K562 (cell line): ENCODE measurements at regions not wholly inside any gene's neighbourhood (a gene's known extent, or its start where the extent isn't known, plus 50 kb on each side); places are given as distances from the start of the nearest gene placed in this dataset.

Source experiments
- CTCF ChIP-seq, 3 experiments: IDR thresholded peaks in 2 of 3; conservative IDR thresholded peaks in 1 of 3; 2 replicates each; pipeline ENCODE4 v1.5.1; 2011 to 2012; ENCODE audit warnings: low read length in 3 of 3, mild to moderate bottlenecking in 3 of 3, control low read depth in 2 of 3, improper control_type of control experiment in 1 of 3, inconsistent platforms in 1 of 3, low read depth in 1 of 3, mixed read lengths in 1 of 3, moderate library complexity in 1 of 3; ENCODE audit not compliant: insufficient read depth in 2 of 3
- ELF1 ChIP-seq: fragments of 200-800 bp; sonication (Bioruptor generic); IDR thresholded peaks from 2 replicates; pipeline ENCODE4 v1.6.1; 2016; ENCODE audit warnings: missing genetic modification characterization, missing compliant biosample characterization
- FOSL1 ChIP-seq: fragments of 200-800 bp; sonication (Bioruptor generic); conservative IDR thresholded peaks from 2 replicates; pipeline ENCODE4 v1.6.1; 2016; ENCODE audit warnings: missing genetic modification characterization, missing compliant biosample characterization
- NCOA6 ChIP-seq: fragments of 450-650 bp; IDR thresholded peaks from 2 replicates; pipeline ENCODE4 v1.6.1; 2017; ENCODE audit warnings: mild to moderate bottlenecking
- ZBTB33 ChIP-seq: sonication (generic); formaldehyde crosslinking; IDR thresholded peaks from 2 replicates; pipeline ENCODE4 v1.8.1; 2023; ENCODE audit warnings: mild to moderate bottlenecking, missing genetic modification reagents
- ZNF318 ChIP-seq, 2 experiments: fragments of 450-650 bp; IDR thresholded peaks; 2 replicates each; pipeline ENCODE4 v1.6.1; 2016; ENCODE audit warnings: mild to moderate bottlenecking in 2 of 2, borderline replicate concordance in 1 of 2, low read depth in 1 of 2, moderate library complexity in 1 of 2
- ZNF740 ChIP-seq, 3 experiments: fragments of 200-800 bp in 1 of 3; sonication (Bioruptor generic) in 1 of 3; sonication (generic) in 1 of 3; formaldehyde crosslinking in 1 of 3; IDR thresholded peaks; 2 replicates each; pipeline versions ENCODE4 v1.6.1 to v1.8.0; 2016 to 2022; ENCODE audit warnings: mild to moderate bottlenecking in 2 of 3, missing compliant biosample characterization in 2 of 3, missing genetic modification characterization in 2 of 3, missing genetic modification reagents in 1 of 3

GRCh38 chr7:82572195-82572880, 128.8 kb upstream of the CACNA2D1 start:
- TF ChIP-seq ZNF740 (CRISPR knock-in tag; IDR thresholded peaks at IDR 0.05) (no peak), ZNF740 (tag; IDR thresholded peaks at IDR 0.05) (no peak), ELF1 (tag) (no peak), NCOA6 (no peak), ZNF318 (IDR thresholded peaks at IDR 0.05; ENCODE audit: borderline replicate concordance in 1 of 2, low read depth in 1 of 2) (no peak), FOSL1 (tag) (no peak), CTCF (IDR thresholded peaks at IDR 0.05 in 2 of 3, conservative IDR thresholded peaks at IDR 0.05 in 1 of 3; ENCODE audit: insufficient read depth in 2 of 3, low read depth in 1 of 3, low read length in 3 of 3) (peak; percentile 64 to 69 (median 68)), ZBTB33 (no peak)
